Kidney (tissue), 13 donors: ENCODE measurements at regions not wholly inside any gene's neighbourhood (a gene's known extent, or its start where the extent isn't known, plus 50 kb on each side); places are given as distances from the start of the nearest gene placed in this dataset.

ENCODE experiments used
- DNase-seq, 5 donors: peaks; one replicate each; pipeline ENCODE4 v3.0.0-alpha.2; 2013 to 2020
- FAIRE-seq: peaks from 2 replicates; lab custom pipeline; 2012; peaks lifted over from hg19 to GRCh38; lab: Jason Lieb, UNC
- H3K27ac ChIP-seq, 2 donors: one replicate each; pipeline ENCODE4 v1.7.0; 2013; ENCODE audit warnings: low read depth in 2 of 2, low read length in 2 of 2, inconsistent platforms in 1 of 2
- H3K27me3 ChIP-seq: one replicate; pipeline ENCODE4 v1.7.1; 2013; ENCODE audit warnings: low read length, inconsistent platforms; ENCODE audit not compliant: control insufficient read depth, insufficient read depth
- H3K36me3 ChIP-seq, 3 donors: one replicate each; pipeline versions ENCODE4 v1.7.0 to v1.7.1; 2013; ENCODE audit warnings: low read length in 3 of 3, control low read depth in 1 of 3, inconsistent platforms in 1 of 3; ENCODE audit not compliant: insufficient read depth in 3 of 3, control insufficient read depth in 2 of 3
- H3K4me1 ChIP-seq, 3 donors: one replicate each; pipeline versions ENCODE4 v1.7.0 to v1.7.1; 2013; ENCODE audit warnings: low read length in 3 of 3, inconsistent platforms in 1 of 3, low read depth in 1 of 3; ENCODE audit not compliant: control insufficient read depth in 2 of 3, insufficient read depth in 2 of 3
- H3K4me3 ChIP-seq, 3 donors: one replicate each; pipeline versions ENCODE4 v1.7.0 to v1.8.1; 2013; ENCODE audit warnings: low read length in 3 of 3, control low read depth in 1 of 3, inconsistent platforms in 1 of 3
- H3K9ac ChIP-seq, 3 donors: one replicate each; pipeline versions ENCODE4 v1.7.0 to v1.7.1; 2013; ENCODE audit warnings: low read length in 3 of 3, control low read depth in 1 of 3, inconsistent platforms in 1 of 3
- H3K9me3 ChIP-seq, 3 donors: one replicate each; pipeline versions ENCODE4 v1.7.0 to v1.7.1; 2013; ENCODE audit warnings: low read length in 3 of 3, control low read depth in 1 of 3, inconsistent platforms in 1 of 3; ENCODE audit not compliant: control insufficient read depth in 2 of 3, insufficient read depth in 1 of 3
- intact Hi-C: fragments of 100-400 bp; cut with DNase I; formaldehyde crosslinking; loops from one replicate; pipeline ENCODE4 v1.11.1; 2022
- TF ChIP-seq, protein P1 (sequence below): IDR thresholded peaks from 3 replicates; pipeline ENCODE4 v1.5.1; 2012; ENCODE audit warnings: mild to moderate bottlenecking, moderate library complexity, borderline replicate concordance; ENCODE audit not compliant: insufficient read depth; ENCODE audit errors: extremely low read depth
- donor health status: control.
- donor health status: control.
- donor health status: control.
- donor health status: control.
- donor health status: control.
- donor health status: DM: yes; HTN: yes; CAD: no.
- donor health status: Normal renal cell carcinoma (clear cell type).

DNA sequence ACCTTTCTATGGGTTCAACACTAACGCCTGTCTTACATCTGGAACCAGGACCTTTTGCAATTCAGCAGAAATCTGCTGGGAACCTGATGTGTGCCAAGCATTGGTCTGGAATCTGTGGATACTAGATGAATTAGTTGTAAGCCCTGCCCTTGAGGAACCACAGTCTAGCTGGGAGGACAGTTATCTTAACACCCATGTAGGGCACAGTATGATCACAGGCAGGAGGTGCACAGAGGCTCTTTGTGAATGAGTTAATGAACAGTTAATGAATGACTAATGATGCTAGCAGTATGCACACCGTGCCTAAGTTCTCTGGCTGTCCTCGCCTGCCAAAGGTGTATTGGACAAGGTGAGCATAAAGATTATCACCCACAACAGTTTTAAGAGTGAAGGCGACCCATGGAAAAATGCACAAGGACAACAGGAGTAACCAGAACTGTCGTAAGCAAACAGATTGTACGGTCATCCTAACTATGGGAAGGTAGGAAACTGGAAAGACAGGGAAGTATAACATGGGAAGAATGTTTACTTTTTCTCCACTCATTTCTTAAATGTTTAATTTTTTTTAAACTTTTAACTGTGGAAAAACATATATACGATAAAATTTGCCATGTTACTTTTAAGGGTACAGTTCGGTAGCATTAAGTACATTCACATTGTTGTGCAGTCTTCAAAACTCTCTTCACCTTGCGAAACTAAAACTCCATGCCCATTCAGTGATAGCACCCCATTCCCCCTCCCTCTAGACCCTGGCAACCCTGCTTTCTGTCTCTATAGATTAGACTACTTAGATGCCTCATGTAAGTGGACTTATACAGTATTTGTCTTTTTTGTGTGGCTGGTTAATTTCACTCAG, 139.9 kb downstream of the CXCL12 start:
- Histone ChIP-seq H3K9me3 (no peaks in the 10 kb centered on the region), H3K27ac (no peak overlapping the region), H3K27me3 (no peaks in the 10 kb centered on the region), H3K36me3 (no peaks in the 10 kb centered on the region), H3K4me1 (no peaks in the 10 kb centered on the region), H3K4me3 (no peak overlapping the region), H3K9ac (no peak overlapping the region)
- DNase-seq (no peak), FAIRE-seq (no peak)
- TF ChIP-seq, protein P1, sequence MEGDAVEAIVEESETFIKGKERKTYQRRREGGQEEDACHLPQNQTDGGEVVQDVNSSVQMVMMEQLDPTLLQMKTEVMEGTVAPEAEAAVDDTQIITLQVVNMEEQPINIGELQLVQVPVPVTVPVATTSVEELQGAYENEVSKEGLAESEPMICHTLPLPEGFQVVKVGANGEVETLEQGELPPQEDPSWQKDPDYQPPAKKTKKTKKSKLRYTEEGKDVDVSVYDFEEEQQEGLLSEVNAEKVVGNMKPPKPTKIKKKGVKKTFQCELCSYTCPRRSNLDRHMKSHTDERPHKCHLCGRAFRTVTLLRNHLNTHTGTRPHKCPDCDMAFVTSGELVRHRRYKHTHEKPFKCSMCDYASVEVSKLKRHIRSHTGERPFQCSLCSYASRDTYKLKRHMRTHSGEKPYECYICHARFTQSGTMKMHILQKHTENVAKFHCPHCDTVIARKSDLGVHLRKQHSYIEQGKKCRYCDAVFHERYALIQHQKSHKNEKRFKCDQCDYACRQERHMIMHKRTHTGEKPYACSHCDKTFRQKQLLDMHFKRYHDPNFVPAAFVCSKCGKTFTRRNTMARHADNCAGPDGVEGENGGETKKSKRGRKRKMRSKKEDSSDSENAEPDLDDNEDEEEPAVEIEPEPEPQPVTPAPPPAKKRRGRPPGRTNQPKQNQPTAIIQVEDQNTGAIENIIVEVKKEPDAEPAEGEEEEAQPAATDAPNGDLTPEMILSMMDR, result no peak
- intact Hi-C loops, result no loop called here

DNA sequence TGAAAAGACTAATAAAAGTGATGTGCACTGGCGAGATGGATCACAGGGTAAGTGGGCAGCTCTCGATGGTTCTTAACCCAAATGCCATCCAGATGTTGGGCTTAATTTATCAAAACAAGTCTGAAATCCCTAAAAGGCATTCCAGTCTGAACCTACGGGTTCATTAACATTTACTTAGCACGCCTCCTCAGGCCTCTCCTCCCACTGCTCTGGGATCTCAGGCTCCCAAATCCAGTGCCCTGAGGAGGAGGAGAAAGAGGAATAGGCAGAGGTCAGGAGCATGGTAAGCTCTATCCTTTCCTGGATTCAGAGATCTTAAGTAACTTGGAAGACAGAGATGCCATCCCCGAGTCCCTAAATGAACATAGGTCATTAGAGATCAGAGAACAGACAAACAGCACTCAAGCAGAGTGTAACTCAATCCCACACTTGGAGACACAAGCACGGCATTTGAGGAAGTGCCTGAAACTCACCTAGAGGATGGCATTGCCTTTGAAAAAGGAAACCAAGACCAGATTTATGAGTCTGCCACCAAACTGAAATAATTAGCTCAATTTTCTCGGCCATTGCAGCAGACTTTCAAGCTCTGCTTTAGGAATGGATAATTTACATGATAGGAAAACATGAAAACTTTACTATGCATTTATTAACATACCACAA, 140.9 kb downstream of the CXCL12 start:
- Histone ChIP-seq H3K9me3 (no peaks in the 10 kb centered on the region), H3K36me3 (no peaks in the 10 kb centered on the region), H3K27ac (no peak overlapping the region), H3K4me1 (no peaks in the 10 kb centered on the region), H3K9ac (no peak overlapping the region), H3K27me3 (no peaks in the 10 kb centered on the region), H3K4me3 (no peak overlapping the region)
- TF ChIP-seq, protein P1, result no peak
- FAIRE-seq, result no peak
- intact Hi-C loops, result no loop called here
- DNase-seq, result peak in 2 of 5 donors; percentile 65 to 83

DNA sequence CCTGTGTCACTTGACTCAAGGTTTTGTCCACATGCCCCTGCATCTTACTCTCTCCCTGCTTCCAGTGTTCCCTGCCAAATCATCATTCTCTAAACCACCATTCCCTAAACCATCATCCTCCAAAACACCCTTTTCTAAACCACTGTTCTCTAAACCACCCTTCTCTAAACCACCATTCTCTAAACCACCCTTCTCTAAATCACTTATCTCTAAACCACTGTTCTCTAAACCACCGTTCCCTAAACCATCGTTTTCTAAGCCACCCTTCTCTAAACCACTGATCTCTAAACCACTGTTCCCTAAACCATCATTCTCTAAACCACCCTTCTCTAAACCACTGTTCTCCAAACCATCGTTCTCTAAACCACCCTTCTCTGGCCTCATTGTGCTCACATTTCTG, 142.1 kb downstream of the CXCL12 start:
- TF ChIP-seq, protein P1, result no peak
- H3K36me3 ChIP-seq, result no peaks in the 10 kb centered on the region
- DNase-seq, result no peak
- H3K27ac ChIP-seq, result no peak overlapping the region
- no peaks in the 10 kb centered on the region for H3K27me3 ChIP-seq
- no peak for FAIRE-seq
- H3K9me3 ChIP-seq, result no peaks in the 10 kb centered on the region
- intact Hi-C loops, result no loop called here
- no peak overlapping the region for H3K4me3 ChIP-seq
- no peak overlapping the region for H3K9ac ChIP-seq
- H3K4me1 ChIP-seq, result no peaks in the 10 kb centered on the region
